HL-60 (cell line): ENCODE measurements at regions not wholly inside any gene's neighbourhood (a gene's known extent, or its start where the extent isn't known, plus 50 kb on each side); places are given as distances from the start of the nearest gene placed in this dataset.

Experiments used
- GABPA ChIP-seq: IDR thresholded peaks from 2 replicates; pipeline ENCODE4 v1.6.1; 2012; ENCODE audit warnings: low read depth
- POLR2AphosphoS5 ChIP-seq: IDR thresholded peaks from 2 replicates; pipeline ENCODE4 v1.6.1; 2012; ENCODE audit warnings: low read depth
- SPI1 ChIP-seq: IDR thresholded peaks from 2 replicates; pipeline ENCODE4 v1.6.1; 2012; ENCODE audit warnings: low read depth, mild to moderate bottlenecking, borderline replicate concordance
- TF ChIP-seq, protein P1 (sequence below): IDR thresholded peaks from one replicate; pipeline ENCODE4 v1.5.1; 2011; ENCODE audit warnings: low read length, control low read depth, inconsistent platforms; ENCODE audit not compliant: insufficient read depth
- TF ChIP-seq, protein P2 (sequence below): IDR thresholded peaks from 2 replicates; pipeline ENCODE4 v1.6.1; 2012; ENCODE audit warnings: low read depth; ENCODE audit not compliant: insufficient replicate concordance

DNA sequence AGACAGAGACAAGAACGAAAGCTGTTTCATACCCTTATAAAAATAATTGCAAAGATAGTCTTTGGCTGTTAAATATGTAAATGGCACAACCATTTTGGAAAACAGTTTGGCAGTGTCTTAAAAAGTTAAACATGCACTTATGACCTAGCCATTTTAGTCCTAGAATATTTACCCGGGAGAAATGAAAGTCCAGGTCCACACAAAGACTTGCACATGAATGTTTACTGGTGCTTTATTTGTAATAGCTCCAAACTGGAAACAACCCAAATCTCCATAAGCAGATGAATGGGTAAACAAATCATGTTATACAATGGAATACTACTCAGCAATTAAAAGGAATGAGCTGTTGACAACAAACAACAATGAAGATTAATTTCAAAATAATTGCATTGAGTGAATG, 380.4 kb downstream of the ETNK1 start:
- TF ChIP-seq, protein P1, sequence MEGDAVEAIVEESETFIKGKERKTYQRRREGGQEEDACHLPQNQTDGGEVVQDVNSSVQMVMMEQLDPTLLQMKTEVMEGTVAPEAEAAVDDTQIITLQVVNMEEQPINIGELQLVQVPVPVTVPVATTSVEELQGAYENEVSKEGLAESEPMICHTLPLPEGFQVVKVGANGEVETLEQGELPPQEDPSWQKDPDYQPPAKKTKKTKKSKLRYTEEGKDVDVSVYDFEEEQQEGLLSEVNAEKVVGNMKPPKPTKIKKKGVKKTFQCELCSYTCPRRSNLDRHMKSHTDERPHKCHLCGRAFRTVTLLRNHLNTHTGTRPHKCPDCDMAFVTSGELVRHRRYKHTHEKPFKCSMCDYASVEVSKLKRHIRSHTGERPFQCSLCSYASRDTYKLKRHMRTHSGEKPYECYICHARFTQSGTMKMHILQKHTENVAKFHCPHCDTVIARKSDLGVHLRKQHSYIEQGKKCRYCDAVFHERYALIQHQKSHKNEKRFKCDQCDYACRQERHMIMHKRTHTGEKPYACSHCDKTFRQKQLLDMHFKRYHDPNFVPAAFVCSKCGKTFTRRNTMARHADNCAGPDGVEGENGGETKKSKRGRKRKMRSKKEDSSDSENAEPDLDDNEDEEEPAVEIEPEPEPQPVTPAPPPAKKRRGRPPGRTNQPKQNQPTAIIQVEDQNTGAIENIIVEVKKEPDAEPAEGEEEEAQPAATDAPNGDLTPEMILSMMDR, result no peak
- TF ChIP-seq GABPA, result no peak
- TF ChIP-seq, protein P2, sequence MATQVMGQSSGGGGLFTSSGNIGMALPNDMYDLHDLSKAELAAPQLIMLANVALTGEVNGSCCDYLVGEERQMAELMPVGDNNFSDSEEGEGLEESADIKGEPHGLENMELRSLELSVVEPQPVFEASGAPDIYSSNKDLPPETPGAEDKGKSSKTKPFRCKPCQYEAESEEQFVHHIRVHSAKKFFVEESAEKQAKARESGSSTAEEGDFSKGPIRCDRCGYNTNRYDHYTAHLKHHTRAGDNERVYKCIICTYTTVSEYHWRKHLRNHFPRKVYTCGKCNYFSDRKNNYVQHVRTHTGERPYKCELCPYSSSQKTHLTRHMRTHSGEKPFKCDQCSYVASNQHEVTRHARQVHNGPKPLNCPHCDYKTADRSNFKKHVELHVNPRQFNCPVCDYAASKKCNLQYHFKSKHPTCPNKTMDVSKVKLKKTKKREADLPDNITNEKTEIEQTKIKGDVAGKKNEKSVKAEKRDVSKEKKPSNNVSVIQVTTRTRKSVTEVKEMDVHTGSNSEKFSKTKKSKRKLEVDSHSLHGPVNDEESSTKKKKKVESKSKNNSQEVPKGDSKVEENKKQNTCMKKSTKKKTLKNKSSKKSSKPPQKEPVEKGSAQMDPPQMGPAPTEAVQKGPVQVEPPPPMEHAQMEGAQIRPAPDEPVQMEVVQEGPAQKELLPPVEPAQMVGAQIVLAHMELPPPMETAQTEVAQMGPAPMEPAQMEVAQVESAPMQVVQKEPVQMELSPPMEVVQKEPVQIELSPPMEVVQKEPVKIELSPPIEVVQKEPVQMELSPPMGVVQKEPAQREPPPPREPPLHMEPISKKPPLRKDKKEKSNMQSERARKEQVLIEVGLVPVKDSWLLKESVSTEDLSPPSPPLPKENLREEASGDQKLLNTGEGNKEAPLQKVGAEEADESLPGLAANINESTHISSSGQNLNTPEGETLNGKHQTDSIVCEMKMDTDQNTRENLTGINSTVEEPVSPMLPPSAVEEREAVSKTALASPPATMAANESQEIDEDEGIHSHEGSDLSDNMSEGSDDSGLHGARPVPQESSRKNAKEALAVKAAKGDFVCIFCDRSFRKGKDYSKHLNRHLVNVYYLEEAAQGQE, result no peak
- no peak for TF ChIP-seq POLR2AphosphoS5
- no peak for TF ChIP-seq SPI1
